HCT116 (cell line): ENCODE measurements at regions not wholly inside any gene's neighbourhood (a gene's known extent, or its start where the extent isn't known, plus 50 kb on each side); places are given as distances from the start of the nearest gene placed in this dataset.

Experiments used
- ATF3 ChIP-seq: IDR thresholded peaks from 2 replicates; pipeline ENCODE4 v1.6.1; 2012
- CEBPB ChIP-seq: IDR thresholded peaks from 2 replicates; pipeline ENCODE4 v1.6.1; 2012; ENCODE audit warnings: low read depth
- CTCF ChIP-seq, 3 experiments: fragments of 200-600 bp in 1 of 3; sonication (generic) in 1 of 3; IDR thresholded peaks in 2 of 3; conservative IDR thresholded peaks in 1 of 3; 2 replicates each; pipeline ENCODE4 v1.5.1; 2012 to 2017; ENCODE audit warnings: low read depth in 2 of 3, low read length in 2 of 3, antibody characterized with exemption in 1 of 3, borderline replicate concordance in 1 of 3, control low read depth in 1 of 3, mild to moderate bottlenecking in 1 of 3, mixed read lengths in 1 of 3, mixed run types in 1 of 3, moderate library complexity in 1 of 3; ENCODE audit not compliant: insufficient read depth in 1 of 3
- JUND ChIP-seq: IDR thresholded peaks from 2 replicates; pipeline ENCODE4 v1.6.1; 2012
- MAX ChIP-seq: IDR thresholded peaks from 2 replicates; pipeline ENCODE4 v1.6.1; 2012
- POLR2A ChIP-seq: IDR thresholded peaks from 2 replicates; pipeline ENCODE4 v1.7.0; 2011; ENCODE audit warnings: borderline replicate concordance; ENCODE audit not compliant: insufficient read depth, insufficient read length; ENCODE audit errors: extremely low read depth
- ZBTB33 ChIP-seq: IDR thresholded peaks from 2 replicates; pipeline ENCODE4 v1.6.1; 2011; ENCODE audit warnings: mild to moderate bottlenecking, low read length, moderate library complexity; ENCODE audit not compliant: insufficient replicate concordance; ENCODE audit errors: extremely low read depth
- ZNF274 ChIP-seq: fragments of 200-500 bp; sonication (Bioruptor generic); IDR thresholded peaks from 2 replicates; pipeline ENCODE4 v1.6.1; 2014; ENCODE audit warnings: mild to moderate bottlenecking, low read depth, low read length, inconsistent platforms

- TF ChIP-seq CTCF (IDR thresholded peaks at IDR 0.05 in 2 of 3, conservative IDR thresholded peaks at IDR 0.05 in 1 of 3; ENCODE audit: borderline replicate concordance in 1 of 3, insufficient read depth in 1 of 3, low read depth in 2 of 3, low read length in 2 of 3) (no peak), ZBTB33 (no peak), POLR2A (no peak), MAX (no peak), JUND (no peak), ATF3 (no peak), ZNF274 (no peak), CEBPB (no peak)
Measured at GRCh38 chr1:8095584-8095983, 69.5 kb upstream of the ERRFI1 start.
